Rectal smooth muscle tissue (tissue), 1 donor: ENCODE measurements at regions not wholly inside any gene's neighbourhood (a gene's known extent, or its start where the extent isn't known, plus 50 kb on each side); places are given as distances from the start of the nearest gene placed in this dataset.
"Not testable (repeated sequence)": the region's sequence is repeated elsewhere in the genome, so short reads cannot be mapped to it uniquely, and the experiment has no call there.

Experiments
- H3K27ac ChIP-seq: one replicate; pipeline ENCODE4 v1.7.0; 2013; ENCODE audit warnings: low read depth, low read length, inconsistent platforms
- H3K27me3 ChIP-seq: one replicate; pipeline ENCODE4 v1.7.0; 2013; ENCODE audit warnings: low read length; ENCODE audit not compliant: control insufficient read depth, insufficient read depth
- H3K36me3 ChIP-seq: one replicate; pipeline ENCODE4 v1.7.0; 2013; ENCODE audit warnings: low read length; ENCODE audit not compliant: control insufficient read depth, insufficient read depth
- H3K4me1 ChIP-seq: one replicate; pipeline ENCODE4 v1.7.0; 2013; ENCODE audit warnings: low read length; ENCODE audit not compliant: control insufficient read depth, insufficient read depth
- H3K4me3 ChIP-seq: one replicate; pipeline ENCODE4 v1.7.0; 2013; ENCODE audit warnings: low read length
- H3K9ac ChIP-seq: one replicate; pipeline ENCODE4 v1.7.0; 2013; ENCODE audit warnings: low read length

GRCh38 chr2:8249769-8250168 is 432.1 kb upstream of the ID2 start:
- Histone ChIP-seq H3K27me3 (no peaks in the 10 kb centered on the region), H3K36me3 (no peaks in the 10 kb centered on the region), H3K4me1 (no peaks in the 10 kb centered on the region), H3K4me3 (no peak overlapping the region), H3K27ac (no peak overlapping the region), H3K9ac (no peak overlapping the region)

GRCh38 chr2:8250290-8250689 is 431.6 kb upstream of the ID2 start:
- H3K27me3 ChIP-seq, H3K4me3 ChIP-seq, H3K36me3 ChIP-seq, H3K27ac ChIP-seq, H3K9ac ChIP-seq, H3K4me1 ChIP-seq: not testable (repeated sequence)

- H3K4me3 ChIP-seq = no peak overlapping the region
- no peak overlapping the region for H3K27ac ChIP-seq
- H3K4me1 ChIP-seq = no peaks in the 10 kb centered on the region
- H3K27me3 ChIP-seq = no peaks in the 10 kb centered on the region
- no peak overlapping the region for H3K9ac ChIP-seq
- no peaks in the 10 kb centered on the region for H3K36me3 ChIP-seq
These were observed 430.6 kb upstream of the ID2 start for GRCh38 chr2:8251291-8251690.

GRCh38 chr2:8251856-8252255 is 430.0 kb upstream of the ID2 start:
- Histone ChIP-seq H3K27me3 (no peaks in the 10 kb centered on the region), H3K36me3 (no peaks in the 10 kb centered on the region), H3K4me1 (no peaks in the 10 kb centered on the region), H3K9ac (no peak overlapping the region), H3K27ac (no peak overlapping the region), H3K4me3 (no peak overlapping the region)

- no peaks in the 10 kb centered on the region for H3K27me3 ChIP-seq
- H3K27ac ChIP-seq = no peak overlapping the region
- no peak overlapping the region for H3K4me3 ChIP-seq
- no peak overlapping the region for H3K9ac ChIP-seq
- H3K4me1 ChIP-seq = no peaks in the 10 kb centered on the region
- H3K36me3 ChIP-seq = no peaks in the 10 kb centered on the region
These were observed 428.7 kb upstream of the ID2 start for GRCh38 chr2:8252997-8253694.

- H3K9ac ChIP-seq = no peak overlapping the region
- no peaks in the 10 kb centered on the region for H3K36me3 ChIP-seq
- H3K4me3 ChIP-seq = no peak overlapping the region
- no peaks in the 10 kb centered on the region for H3K27me3 ChIP-seq
- H3K27ac ChIP-seq = no peak overlapping the region
- no peaks in the 10 kb centered on the region for H3K4me1 ChIP-seq
These were observed 428.1 kb upstream of the ID2 start for GRCh38 chr2:8253781-8254180.

- not testable (repeated sequence) for H3K9ac ChIP-seq, H3K4me3 ChIP-seq, H3K36me3 ChIP-seq, H3K27me3 ChIP-seq, H3K4me1 ChIP-seq, H3K27ac ChIP-seq
These were observed 427.6 kb upstream of the ID2 start for GRCh38 chr2:8254214-8254613.

- Histone ChIP-seq H3K36me3 (no peaks in the 10 kb centered on the region), H3K9ac (no peak overlapping the region), H3K27me3 (no peaks in the 10 kb centered on the region), H3K4me3 (no peak overlapping the region), H3K27ac (no peak overlapping the region), H3K4me1 (no peaks in the 10 kb centered on the region)
These were observed 426.9 kb upstream of the ID2 start for GRCh38 chr2:8254791-8255447.

GRCh38 chr2:8255448-8255800 is 426.4 kb upstream of the ID2 start:
- Histone ChIP-seq H3K27ac (no peak overlapping the region), H3K36me3 (no peaks in the 10 kb centered on the region), H3K27me3 (no peaks in the 10 kb centered on the region), H3K4me1 (no peaks in the 10 kb centered on the region), H3K9ac (no peak overlapping the region), H3K4me3 (no peak overlapping the region)

GRCh38 chr2:8256905-8257304 is 425.0 kb upstream of the ID2 start:
- Histone ChIP-seq H3K4me3 (no peak overlapping the region), H3K27ac (no peak overlapping the region), H3K4me1 (no peaks in the 10 kb centered on the region), H3K9ac (no peak overlapping the region), H3K27me3 (no peaks in the 10 kb centered on the region), H3K36me3 (no peaks in the 10 kb centered on the region)

GRCh38 chr2:8257502-8257901 is 424.4 kb upstream of the ID2 start:
- no peak overlapping the region for H3K4me3 ChIP-seq
- H3K27ac ChIP-seq = no peak overlapping the region
- H3K4me1 ChIP-seq = no peaks in the 10 kb centered on the region
- no peaks in the 10 kb centered on the region for H3K27me3 ChIP-seq
- no peak overlapping the region for H3K9ac ChIP-seq
- H3K36me3 ChIP-seq = no peaks in the 10 kb centered on the region

- no peaks in the 10 kb centered on the region for H3K4me1 ChIP-seq
- no peaks in the 10 kb centered on the region for H3K27me3 ChIP-seq
- no peak overlapping the region for H3K9ac ChIP-seq
- no peak overlapping the region for H3K4me3 ChIP-seq
- H3K36me3 ChIP-seq = no peaks in the 10 kb centered on the region
- H3K27ac ChIP-seq = no peak overlapping the region
These were observed 423.4 kb upstream of the ID2 start for GRCh38 chr2:8258406-8258805.

- no peaks in the 10 kb centered on the region for H3K27me3 ChIP-seq
- H3K4me1 ChIP-seq = no peaks in the 10 kb centered on the region
- no peaks in the 10 kb centered on the region for H3K36me3 ChIP-seq
- H3K9ac ChIP-seq = no peak overlapping the region
- H3K27ac ChIP-seq = no peak overlapping the region
- H3K4me3 ChIP-seq = no peak overlapping the region
These were observed 422.6 kb upstream of the ID2 start for GRCh38 chr2:8259106-8259840.
